ENCODE measurements at regions not wholly inside any gene's neighbourhood (a gene's known extent, or its start where the extent isn't known, plus 50 kb on each side); places are given as distances from the start of the nearest gene placed in this dataset.

GRCh38 chr4:114056599-114056998 lies 77.2 kb upstream of the ARSJ start:
- TF ChIP-seq CTCF (IDR thresholded peaks at IDR 0.05; ENCODE audit: control extremely low read depth in 1 of 3, insufficient read depth in 1 of 3, low read depth in 1 of 3, low read length in 3 of 3) (no peak), E2F6 (IDR thresholded peaks at IDR 0.05) (no peak), EZH2 (IDR thresholded peaks at IDR 0.05; ENCODE audit: low read depth, low read length, severe bottlenecking) (no peak), SIN3A (conservative IDR thresholded peaks at IDR 0.05 in 1 of 2, IDR thresholded peaks at IDR 0.05 in 1 of 2; ENCODE audit: low read depth in 1 of 2, low read length in 2 of 2) (no peak)

All from H1 (cell line).